ENCODE measurements at regions not wholly inside any gene's neighbourhood (a gene's known extent, or its start where the extent isn't known, plus 50 kb on each side); places are given as distances from the start of the nearest gene placed in this dataset.

- TF ChIP-seq CTCF (conservative IDR thresholded peaks at IDR 0.05; ENCODE audit: low read depth in 2 of 2): no peak
- TF ChIP-seq EZH2 (IDR thresholded peaks at IDR 0.05; ENCODE audit: low read depth, unreplicated experiment): no peak
- no peak for TF ChIP-seq POLR2AphosphoS5 (IDR thresholded peaks at IDR 0.05; ENCODE audit: low read depth)
- TF ChIP-seq JUNB (IDR thresholded peaks at IDR 0.05; ENCODE audit: unreplicated experiment): no peak
These were observed 88.5 kb upstream of the TACR1 start for GRCh38 chr2:75287624-75288316.

All from GM23338 (cell line).